HuH-7 (cell line): ENCODE measurements at regions not wholly inside any gene's neighbourhood (a gene's known extent, or its start where the extent isn't known, plus 50 kb on each side); places are given as distances from the start of the nearest gene placed in this dataset.

ENCODE experiments used
- DNase-seq: peaks from one replicate; pipeline ENCODE4 v3.0.0; 2011; ENCODE audit warnings: low spot score

GRCh38 chrX:4243759-4244158, 530.3 kb upstream of the PRKX start:
- no peak for DNase-seq

DNA sequence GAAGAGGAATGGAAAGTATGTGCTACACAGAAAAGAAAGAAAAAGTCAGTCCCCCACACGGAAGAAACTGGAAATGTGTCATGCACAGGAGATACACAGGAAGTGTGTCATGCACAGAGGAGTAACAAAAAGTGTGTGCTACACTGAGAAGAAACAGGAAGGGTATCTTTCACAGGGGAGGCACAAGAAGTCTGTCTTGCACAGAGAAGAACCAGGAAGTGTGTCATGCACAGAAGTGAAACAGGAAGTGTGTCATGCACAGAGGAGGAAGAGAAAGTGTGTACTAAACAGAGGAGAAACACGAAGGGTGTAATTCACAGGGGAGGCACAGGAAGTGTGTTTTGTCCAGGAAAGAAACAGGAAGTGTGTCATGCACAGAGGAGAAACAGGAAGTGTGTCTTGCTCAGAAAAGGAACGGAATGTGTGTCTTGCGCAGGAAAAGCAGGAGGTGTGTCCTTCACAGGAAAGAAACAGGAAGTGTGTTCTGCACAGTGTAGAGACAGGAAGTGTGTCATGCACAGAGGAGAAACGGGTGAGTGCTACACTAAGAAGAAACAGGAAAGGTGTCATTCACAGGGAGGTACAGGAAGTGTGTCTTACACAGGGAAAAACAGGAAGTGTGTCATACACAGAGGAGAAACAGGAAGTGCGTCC, 527.2 kb upstream of the PRKX start:
- DNase-seq: no peak

- no peak for DNase-seq
Measured at GRCh38 chrX:4239650-4240540, 526.4 kb upstream of the PRKX start.

GRCh38 chrX:4238916-4239315, 525.5 kb upstream of the PRKX start:
- DNase-seq: no peak

DNA sequence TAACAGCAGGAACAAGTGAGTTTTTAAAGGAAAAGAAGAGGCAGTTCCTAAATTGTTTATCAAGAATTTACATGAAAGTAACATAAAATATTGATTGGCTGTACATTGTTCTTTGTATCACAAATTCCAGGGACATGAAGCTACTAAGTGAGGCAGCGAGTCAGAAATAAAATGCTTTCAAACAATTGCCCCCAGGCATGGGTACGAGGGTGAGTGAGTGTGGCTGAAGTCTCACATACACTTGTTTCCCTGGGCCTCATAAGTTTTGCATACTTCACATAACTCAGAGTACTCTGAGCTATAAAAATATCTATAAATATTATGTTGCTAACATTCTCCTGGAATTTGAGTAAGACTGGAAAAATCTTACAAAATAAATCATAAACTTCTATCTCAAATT, 511.6 kb upstream of the PRKX start:
- DNase-seq: no peak

- no peak for DNase-seq
Measured at GRCh38 chrX:4206941-4207340, 493.5 kb upstream of the PRKX start.

DNA sequence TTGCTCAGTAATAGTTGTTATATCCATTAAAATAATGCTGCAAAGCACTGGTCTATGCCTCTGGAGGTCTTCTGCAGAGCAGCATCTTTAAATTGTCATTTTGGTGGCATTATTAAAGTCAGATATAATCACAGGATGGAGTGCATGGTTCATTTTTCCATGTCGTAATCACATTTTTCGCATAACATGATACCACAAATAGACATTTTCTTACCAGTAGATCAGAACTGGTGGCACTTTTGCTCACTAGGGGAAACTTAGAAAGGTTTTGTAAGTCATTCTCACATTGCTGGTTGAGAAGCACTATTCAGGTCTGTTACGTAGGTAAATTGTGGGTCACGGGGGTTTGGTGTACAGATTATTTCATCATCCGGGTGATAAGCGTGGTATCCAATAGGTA, 484.5 kb upstream of the PRKX start:
- DNase-seq: no peak

DNA sequence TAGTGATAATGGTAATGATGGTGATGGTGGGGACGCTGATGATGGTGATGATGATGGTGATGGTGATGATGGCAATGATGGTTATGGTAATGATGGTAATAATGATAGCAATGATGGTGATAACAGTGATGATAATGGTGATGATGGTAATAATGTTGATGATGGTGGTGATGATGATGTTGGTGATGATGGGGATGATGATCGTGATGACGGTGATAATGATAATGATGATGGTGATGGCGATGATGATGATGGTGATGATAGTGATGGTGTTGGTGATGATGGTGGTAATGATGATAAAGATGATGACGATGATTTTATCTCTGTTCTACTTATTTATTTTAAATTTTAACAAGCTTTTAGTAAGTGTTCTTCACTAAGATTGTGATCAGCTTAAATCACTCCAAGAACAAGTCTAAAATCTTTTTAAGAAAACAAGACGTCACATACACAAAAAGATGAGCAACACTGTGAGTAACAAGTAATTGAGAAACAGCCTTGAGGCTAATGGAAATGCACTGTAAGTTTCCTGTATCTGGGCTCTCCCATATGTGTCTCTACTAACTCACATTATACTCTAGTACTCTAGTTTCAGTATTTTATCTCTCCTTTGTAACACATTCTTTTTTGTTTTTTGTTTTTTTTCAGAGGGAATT, 480.2 kb upstream of the PRKX start:
- DNase-seq: no peak

DNA sequence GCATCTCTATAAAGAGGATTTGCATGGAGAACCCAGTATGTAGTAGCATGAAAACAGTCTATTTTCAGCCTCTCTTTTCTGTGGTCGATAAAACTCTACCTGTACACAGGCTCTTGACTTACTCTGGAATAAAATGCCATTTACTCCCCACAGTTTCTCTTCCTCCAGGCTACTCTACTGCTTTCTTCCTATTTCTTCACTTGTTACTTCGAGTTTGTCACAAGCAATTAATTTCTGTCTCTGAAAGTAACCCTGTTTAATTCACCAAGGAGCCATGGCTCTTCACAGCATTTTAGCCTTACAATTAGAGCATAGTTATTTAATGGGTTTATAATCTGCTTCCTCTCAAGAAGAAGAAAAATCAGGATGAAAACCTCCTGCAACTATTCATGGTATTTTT, 472.9 kb upstream of the PRKX start:
- no peak for DNase-seq

GRCh38 chrX:4185086-4185485, 471.6 kb upstream of the PRKX start:
- DNase-seq: no peak

DNA sequence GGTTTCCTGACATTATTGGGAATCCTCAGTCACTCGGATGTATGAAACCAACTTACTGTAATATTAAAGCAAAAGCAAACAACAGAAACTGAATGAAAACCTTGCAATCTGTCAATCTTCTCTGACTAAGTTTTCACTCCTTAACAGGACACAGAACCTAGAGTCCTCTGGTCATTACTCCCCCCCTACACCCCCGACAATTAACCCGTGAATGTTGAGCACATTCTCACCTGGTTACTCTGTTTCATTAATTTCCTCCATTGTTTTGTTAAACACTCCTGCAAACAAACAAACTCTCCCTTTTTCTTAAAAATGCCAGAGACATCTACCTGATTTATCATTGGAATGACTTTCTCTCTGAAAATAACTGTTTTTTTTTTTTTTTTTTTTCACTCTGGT, 469.0 kb upstream of the PRKX start:
- DNase-seq: no peak

DNA sequence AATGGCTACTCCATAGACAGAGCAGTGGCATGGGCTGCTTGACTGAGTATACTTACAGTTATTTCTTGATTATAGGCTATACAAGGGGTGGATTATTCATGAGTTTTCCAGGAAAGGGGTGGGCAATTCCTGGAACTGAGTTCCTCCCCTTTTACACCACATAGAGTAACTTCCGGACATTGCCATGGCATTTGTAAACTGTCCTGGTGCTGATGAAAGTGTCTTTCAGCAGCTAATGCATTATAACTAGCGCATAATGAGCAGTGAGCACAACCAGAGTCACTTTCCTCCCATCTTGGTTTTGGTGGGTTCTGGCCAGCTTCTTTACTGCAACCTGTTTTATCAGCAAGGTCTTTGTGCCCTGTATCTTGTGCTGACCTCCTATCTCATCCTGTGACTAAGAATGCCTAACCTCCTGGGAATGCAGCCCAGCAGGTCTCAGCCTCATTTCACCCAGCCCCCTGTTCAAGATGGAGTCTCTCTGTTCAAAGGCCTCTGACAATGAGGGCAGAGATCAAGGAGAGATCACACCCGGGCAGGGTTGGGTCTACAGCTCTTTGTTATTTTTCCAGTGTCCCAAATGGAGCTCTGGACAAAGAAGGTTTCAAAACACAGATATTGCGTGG, 468.4 kb upstream of the PRKX start:
- no peak for DNase-seq

DNA sequence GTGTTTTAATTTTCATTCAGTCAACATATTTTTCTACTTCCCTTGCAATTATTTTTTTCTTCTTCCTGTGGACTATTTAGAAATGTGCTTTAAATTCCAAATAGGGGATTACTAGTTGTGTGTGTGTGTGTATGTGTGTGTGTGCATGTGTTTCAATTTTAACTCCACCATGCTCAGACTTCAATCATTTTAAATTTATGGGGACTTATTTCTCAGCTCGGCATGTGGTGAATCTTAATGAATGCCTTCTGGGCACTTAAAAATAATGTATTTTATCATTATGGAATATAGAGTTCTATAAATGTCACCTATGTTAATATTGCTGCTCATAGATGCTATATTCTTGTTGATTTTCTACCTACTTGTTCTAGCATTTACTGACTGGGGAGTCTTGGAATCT, 465.6 kb upstream of the PRKX start:
- DNase-seq: no peak

DNA sequence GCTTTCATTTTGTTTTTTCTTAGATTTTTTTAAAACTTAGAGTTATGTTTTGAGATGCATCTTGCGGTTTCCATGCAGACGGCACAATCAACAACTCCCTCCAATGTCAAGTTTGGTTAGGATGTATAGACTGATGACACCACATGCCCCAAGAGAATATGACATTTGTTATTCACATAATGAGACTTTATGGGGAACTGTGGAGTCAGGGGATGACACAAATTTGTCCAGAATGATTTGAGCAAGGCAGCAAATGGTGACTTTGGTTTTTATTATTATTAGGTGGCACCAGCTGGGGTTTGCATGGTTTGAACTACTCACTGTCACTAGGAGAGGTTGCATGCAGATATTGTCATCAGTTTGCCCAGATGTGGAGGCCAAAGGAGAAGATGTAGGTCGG, 461.8 kb upstream of the PRKX start:
- no peak for DNase-seq

DNA sequence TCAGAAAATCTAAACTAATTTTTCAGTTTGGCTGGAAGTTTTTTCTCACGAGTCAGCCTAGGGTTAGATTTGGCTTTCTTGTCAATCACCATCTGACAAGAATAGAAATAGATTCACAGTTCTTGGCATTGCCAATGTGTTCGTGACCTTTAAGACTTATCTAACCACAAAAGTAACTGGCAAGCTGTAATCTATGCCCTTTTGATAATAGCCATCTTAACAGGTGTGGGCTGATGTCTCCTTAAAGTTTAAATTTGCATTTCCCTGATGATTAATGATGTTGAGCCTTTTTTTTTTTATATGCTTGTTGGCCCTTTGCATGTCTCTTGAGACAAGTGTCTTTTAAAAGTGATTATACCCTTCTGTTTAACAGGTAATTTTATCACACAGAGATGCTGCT, 460.3 kb upstream of the PRKX start:
- no peak for DNase-seq

DNA sequence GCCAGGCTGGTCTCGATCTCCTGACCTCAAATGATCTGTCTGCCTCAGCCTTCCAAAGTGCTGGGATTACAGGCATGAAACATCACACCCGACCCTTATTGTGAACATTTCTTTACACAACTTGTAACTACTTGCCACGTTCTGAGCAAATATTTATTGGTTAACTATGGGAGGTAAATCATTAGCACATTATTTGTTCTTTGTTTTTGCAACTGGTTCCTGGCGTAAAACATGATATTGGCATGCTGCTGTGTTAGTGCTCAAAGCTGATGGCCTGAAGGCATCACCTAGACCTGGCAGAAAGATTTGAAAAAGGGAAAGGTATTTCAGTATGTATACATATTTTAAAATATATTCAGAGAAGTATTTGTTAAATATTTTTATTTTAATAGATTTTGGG, 438.3 kb upstream of the PRKX start:
- no peak for DNase-seq

GRCh38 chrX:4150259-4150658, 436.8 kb upstream of the PRKX start:
- no peak for DNase-seq

- DNase-seq: no peak
Measured at GRCh38 chrX:4129626-4130025, 416.2 kb upstream of the PRKX start.

DNA sequence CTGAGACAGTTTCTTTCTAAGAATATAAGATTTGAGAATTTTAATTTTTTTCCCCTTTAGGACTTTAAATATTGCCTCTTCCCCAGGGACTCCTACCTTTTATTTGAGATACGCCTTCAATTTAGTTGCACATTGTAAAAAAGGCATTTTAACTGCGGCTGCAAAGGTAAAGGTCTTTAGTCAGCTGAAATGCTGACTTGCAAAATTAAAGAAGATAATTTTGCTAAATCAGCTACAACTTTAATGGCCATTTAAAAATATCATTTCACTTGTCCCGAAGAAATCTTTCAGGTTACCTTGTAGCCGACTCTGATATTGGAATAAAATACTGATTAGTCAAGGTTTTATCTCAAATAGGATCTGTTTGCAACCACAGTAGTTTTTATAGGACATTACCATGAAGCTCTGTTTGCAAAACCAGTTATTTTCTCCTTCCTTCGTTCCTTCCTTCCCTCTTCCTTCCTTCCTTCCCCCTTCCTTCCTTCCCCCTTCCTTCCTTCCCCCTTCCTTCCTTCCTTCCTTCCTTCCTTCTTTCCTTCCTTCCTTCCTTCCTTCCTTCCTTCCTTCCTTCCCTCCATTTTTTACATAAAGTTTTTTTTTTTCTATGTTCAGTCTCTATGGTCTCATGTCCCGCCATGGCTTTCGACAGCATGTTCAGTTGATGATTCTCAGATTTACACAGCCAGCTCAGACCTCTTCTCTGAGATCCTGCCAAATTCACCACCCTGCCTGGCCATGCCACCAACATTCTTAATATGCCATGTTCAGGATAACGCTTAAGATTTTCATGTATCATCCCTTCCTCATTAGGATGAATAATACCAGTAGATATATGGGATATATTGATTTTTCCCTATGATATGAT, 405.4 kb upstream of the PRKX start:
- no peak for DNase-seq

DNA sequence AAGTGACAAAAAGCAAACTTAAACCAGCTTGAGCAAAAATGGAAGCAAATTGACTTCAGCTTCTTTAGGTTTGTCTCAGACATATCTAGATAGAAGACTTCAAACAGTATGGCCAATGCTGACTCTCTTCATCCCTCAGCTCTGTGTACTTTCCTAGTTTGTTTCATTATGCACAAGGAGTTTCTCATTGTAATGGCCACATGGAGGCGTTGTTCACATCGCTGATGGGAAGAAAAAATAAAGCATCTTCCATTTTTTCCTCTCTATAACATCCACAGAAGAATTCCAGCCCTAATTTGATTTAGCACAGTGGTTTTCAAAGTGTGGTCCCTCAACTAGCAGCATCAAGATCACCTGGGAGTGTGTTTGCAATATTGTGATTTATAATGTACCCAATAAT, 397.5 kb upstream of the PRKX start:
- no peak for DNase-seq

DNA sequence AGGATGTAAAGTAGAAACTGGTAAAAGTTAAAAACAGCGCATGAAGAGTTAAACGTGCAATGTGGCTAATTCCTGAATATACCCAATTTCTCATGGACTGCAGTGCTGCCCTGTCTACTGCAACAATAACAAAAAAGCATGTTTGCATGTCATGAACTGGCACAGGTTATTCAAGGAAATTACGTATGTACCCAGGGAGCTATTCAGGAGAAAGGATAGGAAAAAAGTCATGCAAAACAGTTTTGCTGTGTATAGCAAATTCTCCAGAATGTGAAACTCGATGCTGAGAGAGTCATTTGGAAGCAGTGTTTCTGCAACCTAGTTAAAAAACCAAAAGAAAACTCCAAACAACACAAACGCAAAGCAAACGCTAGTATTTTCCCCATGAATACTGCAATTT, 381.5 kb upstream of the PRKX start:
- DNase-seq: no peak
